A549 (cell line): ENCODE measurements at regions not wholly inside any gene's neighbourhood (a gene's known extent, or its start where the extent isn't known, plus 50 kb on each side); places are given as distances from the start of the nearest gene placed in this dataset.

Experiments used
- ATAC-seq, 2 experiments: fragments of 200-7000 bp in 1 of 2; fragments of >200 bp in 1 of 2; cut with Nextera tagmentation in 1 of 2; cut with Tn5 transposase in 1 of 2; 3 replicates each; pipeline versions ENCODE4 v1.8.0 to v1.9.1; 2018 to 2020; ENCODE audit warnings: mild to moderate bottlenecking in 1 of 2, moderate library complexity in 1 of 2
- CTCF ChIA-PET: fragments of 300-600 bp; sonication (Branson Sonifier 250); formaldehyde crosslinking; extraction: SDS; loops from one replicate; lab custom pipeline; 2021; ENCODE audit warnings: antibody characterized with exemption, inconsistent platforms; lab: Yijun Ruan, JAX
- POLR2A ChIA-PET: fragments of 350-600 bp; formaldehyde crosslinking; extraction: SDS; loops from one replicate; lab custom pipeline; 2021; ENCODE audit warnings: antibody characterized with exemption, inconsistent platforms; lab: Yijun Ruan, JAX
- DNase-seq, 2 experiments: peaks; one replicate each; pipeline versions ENCODE4 v3.0.0 to v3.0.0-alpha.2; 2011 to 2016; ENCODE audit warnings: low read depth in 1 of 2, low spot score in 1 of 2
- FAIRE-seq: peaks from 2 replicates; lab custom pipeline; 2011; peaks lifted over from hg19 to GRCh38; lab: Jason Lieb, UNC
- H3K27ac ChIP-seq, 2 experiments: fragments of >200 bp; sonication (Bioruptor Twin); formaldehyde crosslinking; 3 replicates each; pipeline ENCODE4 v1.5.1; 2016 to 2017
- H3K4me1 ChIP-seq: fragments of >200 bp; sonication (Bioruptor Twin); formaldehyde crosslinking; 3 replicates; pipeline ENCODE4 v1.6.1; 2016
- H3K4me2 ChIP-seq: fragments of >200 bp; sonication (Bioruptor Twin); formaldehyde crosslinking; 3 replicates; pipeline ENCODE4 v1.6.1; 2016
- H3K4me3 ChIP-seq: fragments of >200 bp; sonication (Bioruptor Twin); formaldehyde crosslinking; 3 replicates; pipeline ENCODE4 v1.5.1; 2016
- H3K9me3 ChIP-seq: fragments of >200 bp; sonication (Bioruptor Twin); formaldehyde crosslinking; 3 replicates; pipeline ENCODE4 v1.6.1; 2016
- BHLHE40 ChIP-seq: IDR thresholded peaks from 2 replicates; pipeline ENCODE4 v1.6.1; 2012; ENCODE audit warnings: low read depth, low read length, inconsistent platforms
- CBX8 ChIP-seq: fragments of 200-600 bp; sonication (generic); IDR thresholded peaks from 2 replicates; pipeline ENCODE4 v1.6.1; 2016
- CEBPB ChIP-seq, 2 experiments: fragments of >200 bp in 1 of 2; sonication (Bioruptor Twin) in 1 of 2; formaldehyde crosslinking in 1 of 2; IDR thresholded peaks; 2 replicates each; pipeline ENCODE4 v1.6.1; 2012 to 2016
- CHD2 ChIP-seq: fragments of 150-350 bp; IDR thresholded peaks from 2 replicates; pipeline ENCODE4 v1.6.1; 2014; ENCODE audit warnings: low read length; ENCODE audit not compliant: partially characterized antibody
- EHF ChIP-seq: fragments of 250-450 bp; sonication (Bioruptor Pico); IDR thresholded peaks from 2 replicates; pipeline ENCODE4 v1.5.0; 2020; ENCODE audit warnings: mild to moderate bottlenecking
- ELK1 ChIP-seq: fragments of 150-350 bp; IDR thresholded peaks from 2 replicates; pipeline ENCODE4 v1.6.1; 2014; ENCODE audit warnings: low read depth, mild to moderate bottlenecking, low read length
- GATA3 ChIP-seq: IDR thresholded peaks from 2 replicates; pipeline ENCODE4 v1.6.1; 2012; ENCODE audit warnings: borderline replicate concordance
- HES2 ChIP-seq: fragments of >200 bp; sonication (Bioruptor Twin); formaldehyde crosslinking; IDR thresholded peaks from 2 replicates; pipeline ENCODE4 v1.6.1; 2016
- HEYL ChIP-seq: fragments of 250-450 bp; sonication (Bioruptor Pico); IDR thresholded peaks from 2 replicates; pipeline ENCODE4 v1.8.0; 2021; ENCODE audit warnings: mild to moderate bottlenecking, moderate library complexity
- JUN ChIP-seq, 2 experiments: fragments of >200 bp; sonication (Bioruptor Twin); formaldehyde crosslinking; IDR thresholded peaks; 2 replicates in 1 of 2; 3 replicates in 1 of 2; pipeline ENCODE4 v1.6.1; 2016 to 2017
- JUNB ChIP-seq: fragments of >200 bp; sonication (Bioruptor Twin); formaldehyde crosslinking; IDR thresholded peaks from 2 replicates; pipeline ENCODE4 v1.6.1; 2016
- KDM1A ChIP-seq: fragments of 200-600 bp; sonication (generic); IDR thresholded peaks from 2 replicates; pipeline ENCODE4 v1.6.1; 2016; ENCODE audit warnings: low read depth, mild to moderate bottlenecking
- MYC ChIP-seq: IDR thresholded peaks from 2 replicates; pipeline ENCODE4 v1.6.1; 2012; ENCODE audit warnings: mild to moderate bottlenecking, inconsistent platforms, low read length, improper control_type of control experiment, borderline replicate concordance
- NFE2L2 ChIP-seq: fragments of 150-350 bp; conservative IDR thresholded peaks from 2 replicates; pipeline ENCODE4 v1.6.1; 2014; ENCODE audit warnings: low read length
- NR3C1 ChIP-seq: fragments of >200 bp; sonication (Bioruptor Twin); formaldehyde crosslinking; IDR thresholded peaks from 3 replicates; pipeline ENCODE4 v1.6.1; 2017
- PHF8 ChIP-seq: fragments of 200-600 bp; sonication (generic); IDR thresholded peaks from 2 replicates; pipeline ENCODE4 v1.6.1; 2016; ENCODE audit warnings: low read depth, mild to moderate bottlenecking, antibody characterized with exemption, moderate library complexity, borderline replicate concordance
- RAD21 ChIP-seq, 2 experiments: fragments of >200 bp in 1 of 2; sonication (Bioruptor Twin) in 1 of 2; formaldehyde crosslinking in 1 of 2; IDR thresholded peaks in 1 of 2; conservative IDR thresholded peaks in 1 of 2; 2 replicates in 1 of 2; 3 replicates in 1 of 2; pipeline ENCODE4 v1.6.1; 2012 to 2018; ENCODE audit warnings: inconsistent platforms in 1 of 2
- RARB ChIP-seq: fragments of 250-450 bp; sonication (Bioruptor Pico); IDR thresholded peaks from 2 replicates; pipeline ENCODE4 v1.8.0; 2021; ENCODE audit warnings: mild to moderate bottlenecking, moderate library complexity
- RFX5 ChIP-seq: fragments of 450-650 bp; IDR thresholded peaks from 2 replicates; pipeline ENCODE4 v1.7.1; 2014; ENCODE audit warnings: antibody characterized with exemption, mild to moderate bottlenecking, moderate library complexity
- RNF2 ChIP-seq: fragments of 200-600 bp; sonication (generic); IDR thresholded peaks from 2 replicates; pipeline ENCODE4 v1.6.1; 2016; ENCODE audit warnings: low read depth, mild to moderate bottlenecking, antibody characterized with exemption, moderate library complexity, borderline replicate concordance
- SMC3 ChIP-seq: fragments of >200 bp; sonication (Bioruptor Twin); formaldehyde crosslinking; IDR thresholded peaks from 3 replicates; pipeline ENCODE4 v1.6.1; 2018; ENCODE audit warnings: inconsistent platforms
- SREBF2 ChIP-seq: fragments of 450-650 bp; IDR thresholded peaks from 2 replicates; pipeline ENCODE4 v1.6.1; 2014; ENCODE audit warnings: mild to moderate bottlenecking, moderate library complexity
- ZC3H11A ChIP-seq: fragments of 450-650 bp; IDR thresholded peaks from 2 replicates; pipeline ENCODE4 v1.6.1; 2014; ENCODE audit warnings: antibody characterized with exemption, mild to moderate bottlenecking
- ZFP36 ChIP-seq: fragments of 450-650 bp; IDR thresholded peaks from 2 replicates; pipeline ENCODE4 v1.6.1; 2014; ENCODE audit warnings: borderline replicate concordance; ENCODE audit not compliant: partially characterized antibody
- ZSCAN20 ChIP-seq: fragments of 250-450 bp; sonication (Bioruptor Pico); IDR thresholded peaks from 2 replicates; pipeline ENCODE4 v1.8.0; 2022; ENCODE audit warnings: mild to moderate bottlenecking, moderate library complexity
- WGBS: methylation state at CpG from one replicate; pipeline ENCODE4 v1.1.6; 2017; ENCODE audit errors: missing lambda C conversion rate; 5-methylcytosine and 5-hydroxymethylcytosine counted together
- TF ChIP-seq, protein P1 (sequence below): fragments of 200-600 bp; sonication (generic); IDR thresholded peaks from 2 replicates; pipeline ENCODE4 v1.6.1; 2016; ENCODE audit warnings: antibody characterized with exemption, mild to moderate bottlenecking, moderate library complexity
- TF ChIP-seq, protein P2 (sequence below): IDR thresholded peaks from 2 replicates; pipeline ENCODE4 v1.6.1; 2012; ENCODE audit warnings: low read depth, borderline replicate concordance
- TF ChIP-seq, protein P3 (sequence below): IDR thresholded peaks from 2 replicates; pipeline ENCODE4 v1.6.1; 2012
- TF ChIP-seq, protein P4 (sequence below): fragments of 450-650 bp; IDR thresholded peaks from 2 replicates; pipeline ENCODE4 v1.6.1; 2014; ENCODE audit warnings: antibody characterized with exemption

- TF ChIP-seq ZFP36 (no peak), SREBF2 (no peak)
- FAIRE-seq (no peak), ATAC-seq (no peak), DNase-seq (no peak)
- Histone ChIP-seq H3K4me1 (no peaks in the 10 kb centered on the region), H3K4me3 (no peak overlapping the region), H3K27ac (no peak overlapping the region), H3K4me2 (no peak overlapping the region), H3K9me3 (no peaks in the 10 kb centered on the region)
- CTCF ChIA-PET: interaction anchor here (3.4 kb wide), 1 partner anchor 10 kb away, joined by 17 read pairs; no protein-coding TSS in a partner anchor
- POLR2A ChIA-PET: no interaction called here
- 31% methylated on average over 3 of the region's 3 CpGs for WGBS
Observed at GRCh38 chr1:114272593-114272992, 118.9 kb upstream of the SYT6 start.

DNA sequence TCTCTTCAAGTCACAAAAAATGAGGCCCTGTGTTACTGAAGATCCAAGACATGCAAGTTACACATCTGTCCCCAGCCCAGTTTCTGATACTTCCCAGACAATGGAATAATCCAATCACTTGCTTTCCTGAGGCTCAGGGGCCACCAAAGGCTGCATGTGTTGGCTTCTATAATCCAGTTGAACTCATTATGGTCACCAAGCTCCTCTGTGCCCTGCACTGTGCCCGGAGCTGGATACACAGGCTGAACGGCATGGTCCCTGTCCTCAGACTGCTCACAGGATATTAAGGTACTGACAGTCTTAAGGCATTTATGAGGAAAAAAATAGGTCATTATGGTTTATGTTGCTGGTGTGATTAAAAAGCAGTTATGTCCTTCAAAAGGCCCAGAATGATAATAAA is 117.0 kb upstream of the SYT6 start:
- ATAC-seq: no peak
- FAIRE-seq: no peak
- no peak overlapping the region for H3K27ac ChIP-seq
- ChIA-PET CTCF (interaction anchor here (1.7 to 3.4 kb wide), 2 partner anchors 12 to 291 kb away, joined by 4 to 17 read pairs; partner anchors contain the start of gene OLFML3), POLR2A (no interaction called here)
- H3K9me3 ChIP-seq: no peaks in the 10 kb centered on the region
- 38% methylated on average over 2 of the region's 2 CpGs for WGBS
- no peak overlapping the region for H3K4me2 ChIP-seq
- no peak for DNase-seq
- no peak overlapping the region for H3K4me3 ChIP-seq
- TF ChIP-seq NFE2L2 (no peak), CEBPB (IDR thresholded peaks at IDR 0.05) (no peak), JUN (IDR thresholded peaks at IDR 0.05) (no peak)
- no peaks in the 10 kb centered on the region for H3K4me1 ChIP-seq

GRCh38 chr1:114270282-114270681 is 116.6 kb upstream of the SYT6 start:
- CTCF ChIA-PET: interaction anchor here (0.6 to 3.4 kb wide), 4 partner anchors 11 to 291 kb away, joined by 3 to 17 read pairs (median 4); partner anchors contain the start of gene OLFML3
- ATAC-seq: no peak

DNA sequence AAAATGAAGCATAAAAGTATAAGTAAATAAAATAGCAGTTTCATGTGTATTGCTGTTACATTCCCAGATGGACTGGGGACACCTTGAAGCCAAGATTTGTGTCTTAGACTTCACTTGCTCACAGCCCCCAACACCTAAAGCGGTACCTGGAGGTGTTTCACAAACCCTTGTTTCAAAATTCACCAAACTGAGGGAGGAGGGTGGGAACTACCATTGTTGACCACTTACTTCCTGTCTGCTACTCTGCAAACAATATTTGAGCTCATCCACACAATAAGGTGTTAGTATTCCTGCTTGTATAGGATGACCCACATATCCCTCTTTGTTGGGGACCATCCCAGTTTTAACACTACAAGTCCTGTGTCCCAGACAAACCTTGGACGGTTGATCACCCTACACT is 115.9 kb upstream of the SYT6 start:
- H3K9me3 ChIP-seq: no peaks in the 10 kb centered on the region
- WGBS: 53% methylated on average over 2 of the region's 2 CpGs
- no peak overlapping the region for H3K4me2 ChIP-seq
- POLR2A ChIA-PET: no interaction called here
- CTCF ChIA-PET: interaction anchor here (0.6 to 1.0 kb wide), 2 partner anchors 11 to 13 kb away, joined by 3 read pairs; no protein-coding TSS in a partner anchor
- no peak overlapping the region for H3K27ac ChIP-seq
- no peak overlapping the region for H3K4me3 ChIP-seq
- FAIRE-seq (no peak), DNase-seq (no peak), ATAC-seq (no peak)
- no peaks in the 10 kb centered on the region for H3K4me1 ChIP-seq
- TF ChIP-seq HES2 (no peak), ZFP36 (no peak), EHF (CRISPR knock-in tag) (no peak), NR3C1 (no peak), SMC3 (no peak), ZSCAN20 (CRISPR knock-in tag) (no peak), KDM1A (no peak)
- TF ChIP-seq, protein P1, sequence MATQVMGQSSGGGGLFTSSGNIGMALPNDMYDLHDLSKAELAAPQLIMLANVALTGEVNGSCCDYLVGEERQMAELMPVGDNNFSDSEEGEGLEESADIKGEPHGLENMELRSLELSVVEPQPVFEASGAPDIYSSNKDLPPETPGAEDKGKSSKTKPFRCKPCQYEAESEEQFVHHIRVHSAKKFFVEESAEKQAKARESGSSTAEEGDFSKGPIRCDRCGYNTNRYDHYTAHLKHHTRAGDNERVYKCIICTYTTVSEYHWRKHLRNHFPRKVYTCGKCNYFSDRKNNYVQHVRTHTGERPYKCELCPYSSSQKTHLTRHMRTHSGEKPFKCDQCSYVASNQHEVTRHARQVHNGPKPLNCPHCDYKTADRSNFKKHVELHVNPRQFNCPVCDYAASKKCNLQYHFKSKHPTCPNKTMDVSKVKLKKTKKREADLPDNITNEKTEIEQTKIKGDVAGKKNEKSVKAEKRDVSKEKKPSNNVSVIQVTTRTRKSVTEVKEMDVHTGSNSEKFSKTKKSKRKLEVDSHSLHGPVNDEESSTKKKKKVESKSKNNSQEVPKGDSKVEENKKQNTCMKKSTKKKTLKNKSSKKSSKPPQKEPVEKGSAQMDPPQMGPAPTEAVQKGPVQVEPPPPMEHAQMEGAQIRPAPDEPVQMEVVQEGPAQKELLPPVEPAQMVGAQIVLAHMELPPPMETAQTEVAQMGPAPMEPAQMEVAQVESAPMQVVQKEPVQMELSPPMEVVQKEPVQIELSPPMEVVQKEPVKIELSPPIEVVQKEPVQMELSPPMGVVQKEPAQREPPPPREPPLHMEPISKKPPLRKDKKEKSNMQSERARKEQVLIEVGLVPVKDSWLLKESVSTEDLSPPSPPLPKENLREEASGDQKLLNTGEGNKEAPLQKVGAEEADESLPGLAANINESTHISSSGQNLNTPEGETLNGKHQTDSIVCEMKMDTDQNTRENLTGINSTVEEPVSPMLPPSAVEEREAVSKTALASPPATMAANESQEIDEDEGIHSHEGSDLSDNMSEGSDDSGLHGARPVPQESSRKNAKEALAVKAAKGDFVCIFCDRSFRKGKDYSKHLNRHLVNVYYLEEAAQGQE: no peak
- TF ChIP-seq, all 56 proteins: peak for 0

More at GRCh38 chr1:114270282-114270681, 116.6 kb upstream of the SYT6 start:
- POLR2A ChIA-PET: no interaction called here
- Histone ChIP-seq H3K4me1 (no peaks in the 10 kb centered on the region), H3K9me3 (no peaks in the 10 kb centered on the region), H3K4me3 (no peak overlapping the region), H3K27ac (no peak overlapping the region), H3K4me2 (no peak overlapping the region)
- TF ChIP-seq, protein P2, sequence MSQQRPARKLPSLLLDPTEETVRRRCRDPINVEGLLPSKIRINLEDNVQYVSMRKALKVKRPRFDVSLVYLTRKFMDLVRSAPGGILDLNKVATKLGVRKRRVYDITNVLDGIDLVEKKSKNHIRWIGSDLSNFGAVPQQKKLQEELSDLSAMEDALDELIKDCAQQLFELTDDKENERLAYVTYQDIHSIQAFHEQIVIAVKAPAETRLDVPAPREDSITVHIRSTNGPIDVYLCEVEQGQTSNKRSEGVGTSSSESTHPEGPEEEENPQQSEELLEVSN: no peak
- TF ChIP-seq KDM1A (no peak), JUNB (no peak), ZC3H11A (no peak), HEYL (CRISPR knock-in tag) (no peak), RNF2 (no peak), GATA3 (no peak), RFX5 (no peak), NR3C1 (no peak), ZFP36 (no peak), RARB (no peak), PHF8 (no peak), MYC (no peak), CHD2 (no peak), BHLHE40 (no peak), ELK1 (no peak), RAD21 (conservative IDR thresholded peaks at IDR 0.05 in 1 of 2, IDR thresholded peaks at IDR 0.05 in 1 of 2) (no peak), CBX8 (no peak)
- TF ChIP-seq, protein P3, sequence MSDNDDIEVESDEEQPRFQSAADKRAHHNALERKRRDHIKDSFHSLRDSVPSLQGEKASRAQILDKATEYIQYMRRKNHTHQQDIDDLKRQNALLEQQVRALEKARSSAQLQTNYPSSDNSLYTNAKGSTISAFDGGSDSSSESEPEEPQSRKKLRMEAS: no peak
- TF ChIP-seq, protein P4, sequence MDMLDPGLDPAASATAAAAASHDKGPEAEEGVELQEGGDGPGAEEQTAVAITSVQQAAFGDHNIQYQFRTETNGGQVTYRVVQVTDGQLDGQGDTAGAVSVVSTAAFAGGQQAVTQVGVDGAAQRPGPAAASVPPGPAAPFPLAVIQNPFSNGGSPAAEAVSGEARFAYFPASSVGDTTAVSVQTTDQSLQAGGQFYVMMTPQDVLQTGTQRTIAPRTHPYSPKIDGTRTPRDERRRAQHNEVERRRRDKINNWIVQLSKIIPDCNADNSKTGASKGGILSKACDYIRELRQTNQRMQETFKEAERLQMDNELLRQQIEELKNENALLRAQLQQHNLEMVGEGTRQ: no peak
- WGBS: 77% methylated on average over 2 of the region's 2 CpGs
- FAIRE-seq: no peak
- no peak for DNase-seq
